HG03378 (cell line): ENCODE measurements at regions not wholly inside any gene's neighbourhood (a gene's known extent, or its start where the extent isn't known, plus 50 kb on each side); places are given as distances from the start of the nearest gene placed in this dataset.
"Not testable (repeated sequence)": the region's sequence is repeated elsewhere in the genome, so short reads cannot be mapped to it uniquely, and the experiment has no call there.

Source experiments
- ATAC-seq: cut with Tn5 transposase; IDR thresholded peaks from one replicate; pipeline ENCODE4 v1.9.1; 2021; ENCODE audit warnings: mild to moderate bottlenecking, moderate library complexity; ENCODE audit not compliant: unreplicated experiment

- ATAC-seq = no peak
Observed at GRCh38 chr5:6082685-6083084, 295.7 kb downstream of the MED10 start.

- ATAC-seq = no peak
Observed at GRCh38 chr5:6081727-6082210, 296.6 kb downstream of the MED10 start.

- ATAC-seq = no peak
Observed at GRCh38 chr5:6080930-6081726, 297.2 kb downstream of the MED10 start.

- ATAC-seq = no peak
Observed at GRCh38 chr5:6080436-6080835, 297.9 kb downstream of the MED10 start.

- ATAC-seq = no peak
Observed at GRCh38 chr5:6078881-6079280, 299.5 kb downstream of the MED10 start.

GRCh38 chr5:6076341-6077239, 301.8 kb downstream of the MED10 start:
- no peak for ATAC-seq

- ATAC-seq = not testable (repeated sequence)
Observed at GRCh38 chr5:6072488-6072887, 305.9 kb downstream of the MED10 start.

GRCh38 chr5:6069496-6070185, 308.7 kb downstream of the MED10 start:
- no peak for ATAC-seq

- ATAC-seq = no peak
Observed at GRCh38 chr5:6066016-6066415, 312.3 kb downstream of the MED10 start.

GRCh38 chr5:6059137-6059800, 319.1 kb downstream of the MED10 start:
- no peak for ATAC-seq

GRCh38 chr5:6058055-6058715, 320.2 kb downstream of the MED10 start:
- no peak for ATAC-seq

GRCh38 chr5:6056280-6056679, 322.1 kb downstream of the MED10 start:
- no peak for ATAC-seq

GRCh38 chr5:6049662-6050061, 328.7 kb downstream of the MED10 start:
- ATAC-seq = no peak

- no peak for ATAC-seq
Observed at GRCh38 chr5:6048746-6049145, 329.6 kb downstream of the MED10 start.

GRCh38 chr5:6046296-6046967, 331.9 kb downstream of the MED10 start:
- no peak for ATAC-seq

GRCh38 chr5:6043491-6044310, 334.6 kb downstream of the MED10 start:
- ATAC-seq = no peak

- no peak for ATAC-seq
Observed at GRCh38 chr5:6041977-6042550, 336.3 kb downstream of the MED10 start.

- no peak for ATAC-seq
Observed at GRCh38 chr5:6039111-6039510, 339.2 kb downstream of the MED10 start.
